SKM-1 treated with dmso at 0.1 percent for 144 hours (cell line): ENCODE measurements at regions not wholly inside any gene's neighbourhood (a gene's known extent, or its start where the extent isn't known, plus 50 kb on each side); places are given as distances from the start of the nearest gene placed in this dataset.

Source experiments
- DNase-seq: peaks from one replicate; lab custom pipeline; 2025; ENCODE audit not compliant: unreplicated experiment; lab: John Stamatoyannopoulos, UW

GRCh38 chr2:157935378-157935906, 59.3 kb upstream of the ACVR1 start:
- DNase-seq = no peak

DNA sequence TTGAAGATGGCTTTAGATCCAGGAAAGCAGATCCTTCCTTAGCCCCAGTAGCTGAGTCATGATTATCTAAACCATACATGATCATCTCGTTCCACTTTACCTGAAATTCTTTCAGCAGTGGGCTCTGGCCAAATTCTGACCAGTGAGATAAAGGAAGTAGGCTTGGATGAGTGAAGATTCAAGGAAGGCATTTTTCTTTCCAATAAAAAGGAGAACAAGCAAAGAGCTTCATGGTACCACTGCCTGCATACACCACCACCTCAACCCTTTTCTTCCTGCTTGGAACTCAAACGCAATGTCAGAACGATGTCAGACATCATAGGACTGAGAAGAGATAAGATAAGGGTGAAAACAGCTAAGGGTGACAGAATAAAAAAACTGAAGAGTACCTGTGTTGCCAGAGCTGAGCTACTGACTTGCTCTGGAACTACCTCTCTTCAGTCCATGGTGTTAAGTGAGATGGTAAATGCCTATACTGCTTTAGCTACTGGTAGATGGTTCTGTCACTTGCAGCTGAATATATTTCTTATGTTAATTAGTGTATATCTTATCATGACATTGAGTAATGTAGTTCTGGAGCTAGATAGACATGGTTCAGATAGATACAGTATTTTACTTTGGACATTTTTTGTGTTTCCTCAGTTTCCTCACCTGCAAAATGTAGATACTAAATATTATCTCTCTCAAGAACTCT, 58.7 kb upstream of the ACVR1 start:
- DNase-seq = no peak

DNA sequence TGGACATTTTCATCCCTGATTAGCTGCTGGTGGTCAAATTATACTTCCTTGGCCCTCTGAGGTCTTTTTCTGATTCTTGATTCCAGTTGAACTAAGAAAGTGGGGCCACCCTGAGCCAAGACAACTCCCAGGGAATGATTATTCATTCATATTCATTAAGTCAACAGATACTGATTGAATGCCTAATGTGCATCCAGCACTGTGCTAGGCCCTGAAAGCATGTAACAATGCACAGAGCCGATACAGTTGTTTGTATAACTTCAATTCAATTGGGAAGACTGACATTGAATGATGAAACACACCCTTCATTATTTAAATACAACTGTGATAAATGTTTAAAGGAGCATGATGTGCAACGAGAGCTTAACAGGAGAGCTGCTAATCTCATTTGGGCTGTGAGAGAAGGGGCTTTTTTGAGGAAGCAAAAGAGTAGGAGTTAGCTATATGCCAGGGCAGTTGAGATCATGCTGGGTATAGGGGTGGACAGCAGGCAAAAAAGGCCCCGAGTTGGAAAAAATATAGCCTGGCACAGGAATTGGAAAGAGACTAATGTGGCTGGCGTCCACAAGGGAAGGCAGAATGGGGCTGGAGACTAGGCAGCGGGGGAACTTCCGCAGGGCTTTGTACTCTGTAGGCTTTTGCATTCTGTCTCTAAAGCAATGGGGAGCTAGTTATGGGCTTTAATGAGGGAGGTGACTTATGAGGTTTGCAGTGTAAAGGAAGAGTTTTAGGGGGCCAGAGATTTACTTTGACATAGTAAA, 57.2 kb upstream of the ACVR1 start:
- no peak for DNase-seq

DNA sequence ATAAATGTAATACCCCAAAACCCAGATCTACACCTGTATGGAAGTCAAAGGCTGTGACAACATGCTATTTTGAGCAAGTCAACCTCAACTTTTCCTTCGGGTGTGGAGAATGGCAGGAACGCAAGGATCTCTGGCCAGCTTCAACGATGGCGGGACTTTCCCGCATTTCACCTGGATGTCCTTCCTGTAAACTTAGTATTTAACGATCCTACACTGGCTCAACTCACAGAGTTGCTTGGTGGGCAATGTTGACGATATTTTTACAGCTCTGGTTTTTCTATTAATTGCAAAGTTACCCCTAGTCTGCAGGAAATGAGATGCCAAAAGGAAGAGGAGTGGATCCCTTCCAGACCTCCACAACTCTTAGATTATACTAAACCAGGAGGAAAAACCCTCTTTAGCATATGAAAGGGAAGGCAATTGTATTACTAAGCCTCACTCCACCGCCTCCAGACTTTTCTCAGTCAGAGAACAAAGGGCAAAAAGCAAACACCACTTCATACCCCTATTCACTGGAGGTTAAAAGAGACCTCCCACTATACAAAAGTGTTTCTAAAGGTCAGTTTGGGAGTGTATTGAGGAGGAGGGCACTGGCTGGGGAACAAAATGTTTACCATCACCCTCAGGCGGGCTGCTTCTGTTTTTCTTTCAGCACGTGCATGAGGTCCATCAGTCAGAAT, 56.5 kb upstream of the ACVR1 start:
- DNase-seq = no peak

DNA sequence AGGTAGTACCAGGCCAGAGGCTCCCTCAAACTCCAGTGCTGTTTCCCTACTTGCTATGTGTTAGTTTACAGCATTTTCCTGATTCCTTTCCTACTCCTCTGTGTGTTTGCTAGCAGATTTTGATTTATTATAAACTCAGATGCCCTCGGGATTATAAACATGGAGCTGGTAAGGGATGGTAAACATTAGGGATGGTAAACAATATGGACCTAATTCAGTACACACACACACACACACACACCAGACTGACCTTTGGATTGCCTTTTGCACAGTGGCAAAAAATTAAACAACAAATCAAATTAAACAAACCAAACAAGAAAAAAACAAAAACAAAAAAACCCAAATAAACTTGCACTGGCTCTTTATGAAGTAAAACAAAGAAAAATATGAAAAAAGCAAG, 55.4 kb upstream of the ACVR1 start:
- no peak for DNase-seq

GRCh38 chr2:157930728-157931127, 54.6 kb upstream of the ACVR1 start:
- DNase-seq = no peak

- DNase-seq = no peak
Measured at GRCh38 chr2:157929871-157930667, 53.9 kb upstream of the ACVR1 start.

DNA sequence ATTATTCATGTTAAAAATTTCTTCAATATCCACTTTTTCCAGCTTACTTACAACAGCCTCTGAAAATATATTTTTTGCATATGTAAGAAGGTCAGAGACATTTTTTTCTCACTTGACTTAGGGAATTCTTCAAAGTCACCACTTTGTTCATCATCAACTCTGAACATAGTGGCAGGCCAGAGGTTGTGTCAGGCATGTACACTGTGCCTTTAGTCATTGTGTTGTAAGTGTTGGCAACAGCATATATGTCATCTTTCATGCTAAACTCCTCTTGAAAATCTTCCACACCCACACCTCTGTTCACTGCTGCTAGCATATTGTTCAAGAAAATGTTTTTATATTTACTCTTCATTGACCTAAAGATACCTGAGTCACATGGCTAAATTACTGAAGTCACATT, 52.2 kb upstream of the ACVR1 start:
- no peak for DNase-seq

DNA sequence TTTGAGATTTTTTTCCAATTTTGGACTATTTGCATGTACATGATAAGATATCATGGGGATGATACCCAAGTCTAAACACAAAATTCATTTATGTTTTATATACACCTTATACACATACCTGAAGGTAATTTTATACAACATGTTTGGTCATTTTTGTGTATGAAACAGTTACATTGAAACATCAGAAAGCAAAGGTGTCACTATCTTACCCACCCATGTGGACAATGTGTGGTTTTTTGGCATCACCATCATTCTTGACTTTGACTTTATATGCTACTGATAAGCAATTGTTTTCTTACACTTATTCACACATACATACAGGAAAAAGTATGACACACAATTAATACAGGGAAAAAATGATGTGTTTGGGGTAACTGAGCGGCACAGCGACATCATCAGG, 51.0 kb upstream of the ACVR1 start:
- no peak for DNase-seq
